GM18508 (cell line): ENCODE measurements at regions not wholly inside any gene's neighbourhood (a gene's known extent, or its start where the extent isn't known, plus 50 kb on each side); places are given as distances from the start of the nearest gene placed in this dataset.

ENCODE experiments used
- ATAC-seq: cut with Tn5 transposase; IDR thresholded peaks from one replicate; pipeline ENCODE4 v1.9.1; 2021; ENCODE audit warnings: moderate number of reproducible peaks; ENCODE audit not compliant: insufficient read depth, unreplicated experiment

- ATAC-seq: no peak
Measured at GRCh38 chr5:136924490-136924889, 559.1 kb upstream of the TRPC7 start.

GRCh38 chr5:136910625-136911024 lies 545.3 kb upstream of the TRPC7 start:
- no peak for ATAC-seq

DNA sequence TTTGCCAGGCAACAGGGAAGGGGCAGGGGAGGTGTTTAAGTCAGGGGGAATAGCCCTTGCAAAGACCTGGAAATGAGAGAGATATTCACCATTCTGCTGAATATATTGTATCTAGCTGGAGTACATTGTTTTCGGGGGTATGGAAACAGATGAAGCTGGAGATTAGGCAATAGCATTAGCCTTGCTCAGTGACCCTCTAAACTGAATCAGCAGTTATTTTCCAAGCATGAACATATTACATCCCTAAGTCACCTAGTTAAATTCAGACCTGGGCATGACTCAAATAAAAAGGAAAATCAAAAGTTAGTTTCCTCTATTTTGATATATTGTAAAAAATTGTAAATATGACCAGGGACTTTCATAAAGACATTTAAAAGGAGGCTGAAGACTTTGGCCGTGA lies 544.6 kb upstream of the TRPC7 start:
- ATAC-seq: no peak

DNA sequence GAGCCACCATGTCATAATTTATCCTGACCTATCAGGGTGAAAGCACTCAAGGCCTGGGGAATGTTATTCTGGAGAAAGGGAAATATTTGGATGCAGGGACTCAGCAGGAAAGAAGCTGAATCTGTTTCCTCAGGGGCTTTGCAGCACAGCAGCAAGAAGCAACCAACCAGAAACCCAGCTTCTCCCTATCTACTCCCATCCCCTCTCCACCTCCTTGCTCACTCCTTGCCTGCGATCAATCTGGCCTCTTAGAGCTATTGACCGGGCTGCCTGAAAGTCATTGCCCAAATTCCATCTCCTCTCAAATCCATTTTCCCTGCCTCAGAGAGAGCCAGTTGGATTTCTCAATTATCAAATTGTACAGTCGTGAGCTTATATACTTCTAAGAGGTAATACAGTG lies 542.0 kb upstream of the TRPC7 start:
- no peak for ATAC-seq

DNA sequence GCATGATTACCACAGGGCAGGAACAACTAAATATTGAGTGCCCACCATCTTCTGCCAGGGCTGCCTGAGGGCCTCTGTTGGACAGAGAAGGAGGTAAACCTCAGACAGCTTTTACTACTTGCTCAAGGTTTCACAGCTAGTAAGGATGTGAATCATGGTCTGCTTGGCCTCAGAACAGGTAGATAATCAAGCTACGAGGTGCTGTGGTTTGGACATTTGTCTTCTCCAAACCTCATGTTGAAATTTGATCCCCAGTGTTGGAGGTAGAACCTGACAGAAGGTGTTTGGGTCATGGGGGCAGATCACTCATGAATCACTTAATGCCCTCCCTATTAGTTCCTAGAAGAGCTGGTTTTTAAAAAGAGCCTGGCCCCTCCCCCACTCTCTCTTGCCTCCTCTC lies 541.2 kb upstream of the TRPC7 start:
- no peak for ATAC-seq

DNA sequence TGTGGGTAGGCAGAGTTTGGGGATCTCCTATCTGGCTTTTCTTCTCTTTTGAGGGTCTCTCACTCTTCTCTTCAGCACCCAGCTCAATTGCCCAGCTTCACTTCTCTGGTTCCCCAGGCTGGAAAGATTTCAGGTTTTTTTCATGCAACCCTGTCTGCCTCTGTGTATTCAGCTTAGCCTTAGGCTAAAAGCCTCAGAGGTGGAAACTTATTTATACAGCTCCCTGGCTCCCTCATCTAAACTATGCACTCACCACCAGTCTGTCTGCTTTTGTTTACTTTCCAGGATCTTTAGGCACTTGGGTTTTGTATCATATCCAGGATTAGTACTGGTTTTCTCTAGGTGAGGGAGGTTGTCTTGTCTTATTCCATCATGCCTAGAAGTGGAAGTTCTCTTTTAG lies 540.2 kb upstream of the TRPC7 start:
- no peak for ATAC-seq

DNA sequence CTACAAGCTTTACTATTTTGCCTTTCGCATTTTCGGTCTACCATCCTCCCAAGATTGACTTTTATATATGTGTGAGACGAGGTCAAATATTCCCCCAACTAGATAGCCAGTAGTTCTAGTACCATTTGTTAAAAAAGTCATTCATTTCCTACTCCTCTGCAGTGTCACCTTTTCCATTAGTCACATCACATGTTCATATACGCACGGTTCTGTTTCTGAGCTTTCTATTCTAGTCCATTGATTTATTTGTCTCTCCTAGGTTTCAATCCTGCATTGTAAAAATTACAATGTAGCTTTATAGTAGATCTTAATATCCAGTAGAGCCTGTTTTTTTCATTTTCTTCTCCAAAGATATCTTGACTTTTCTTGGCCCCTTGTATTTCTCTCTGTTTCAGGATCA lies 528.7 kb upstream of the TRPC7 start:
- ATAC-seq: no peak

DNA sequence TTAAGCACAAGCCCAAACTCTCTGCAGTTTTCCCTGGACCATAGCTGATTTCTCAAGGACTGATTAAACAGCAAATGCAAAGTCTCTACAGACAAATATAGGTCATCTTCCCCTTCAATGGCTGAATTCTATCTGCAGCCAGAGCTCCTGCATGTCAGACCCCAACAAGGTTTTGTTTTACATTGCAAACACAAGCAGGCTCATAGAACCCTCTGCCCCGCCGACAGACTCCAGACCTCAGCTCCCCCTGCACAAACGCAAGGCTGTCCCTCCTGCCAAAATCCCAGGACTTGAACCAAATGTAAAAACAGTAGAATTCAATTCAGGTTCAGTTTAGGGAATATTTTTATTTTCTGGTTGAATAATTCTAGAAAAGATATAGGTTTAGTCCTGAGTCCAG lies 526.7 kb upstream of the TRPC7 start:
- no peak for ATAC-seq

GRCh38 chr5:136891175-136891972 lies 526.0 kb upstream of the TRPC7 start:
- ATAC-seq: no peak

DNA sequence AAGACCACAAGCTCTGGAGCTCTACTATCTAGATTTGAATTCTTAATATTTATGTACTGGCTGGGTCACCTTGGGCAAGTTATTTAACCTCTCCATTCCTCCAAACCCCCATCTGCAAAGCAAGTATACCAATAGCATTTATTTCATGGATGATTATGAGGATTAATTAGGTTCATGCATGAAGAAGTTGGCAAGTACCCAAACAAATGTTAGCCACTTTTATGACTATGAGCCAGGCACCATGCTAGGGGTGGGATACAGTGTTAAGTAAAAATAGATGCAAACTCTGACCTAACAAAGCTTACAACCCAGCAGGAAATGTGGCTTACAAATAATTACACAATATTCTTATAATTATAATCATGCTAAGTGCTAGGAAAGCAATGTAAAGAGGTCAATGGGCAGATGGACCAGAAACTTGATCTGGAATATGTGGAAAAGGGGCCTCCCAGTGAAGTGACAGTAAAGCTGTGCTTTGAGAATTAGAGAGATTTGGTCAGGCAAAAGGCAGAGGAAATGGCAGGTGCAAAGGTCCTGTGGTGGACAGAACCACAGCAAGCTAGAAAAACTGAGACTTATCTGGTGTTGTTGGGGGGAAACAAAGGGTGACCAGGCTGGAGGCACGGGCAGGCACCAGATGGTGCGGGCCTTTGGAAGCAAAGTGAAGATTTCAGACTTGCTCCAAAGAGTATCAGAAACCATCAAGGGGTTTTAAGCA lies 525.2 kb upstream of the TRPC7 start:
- ATAC-seq: no peak

GRCh38 chr5:136886608-136887007 lies 521.3 kb upstream of the TRPC7 start:
- ATAC-seq: no peak

GRCh38 chr5:136864960-136865359 lies 499.6 kb upstream of the TRPC7 start:
- ATAC-seq: no peak

- no peak for ATAC-seq
Measured at GRCh38 chr5:136856648-136857047, 491.3 kb upstream of the TRPC7 start.

GRCh38 chr5:136853971-136854370 lies 488.6 kb upstream of the TRPC7 start:
- ATAC-seq: no peak

DNA sequence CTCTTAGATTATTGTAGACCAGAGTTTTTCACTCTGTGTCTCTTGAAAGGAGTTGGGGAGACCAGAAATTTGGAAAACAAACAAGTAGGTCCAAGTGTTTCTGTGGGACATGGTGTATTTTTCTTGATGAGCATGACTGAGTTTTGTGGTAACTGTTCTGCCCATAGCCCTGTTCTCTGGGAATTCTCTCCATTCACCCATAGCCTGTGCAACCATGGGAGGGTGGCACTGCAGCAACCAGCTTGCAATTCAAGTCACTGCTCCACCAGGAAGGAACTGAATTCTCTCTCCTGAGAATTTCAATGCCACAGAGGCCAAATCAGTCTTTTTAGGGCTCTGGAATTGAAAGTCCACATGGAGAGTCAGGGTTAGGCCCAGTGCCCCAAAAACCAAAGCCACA lies 475.3 kb upstream of the TRPC7 start:
- no peak for ATAC-seq

DNA sequence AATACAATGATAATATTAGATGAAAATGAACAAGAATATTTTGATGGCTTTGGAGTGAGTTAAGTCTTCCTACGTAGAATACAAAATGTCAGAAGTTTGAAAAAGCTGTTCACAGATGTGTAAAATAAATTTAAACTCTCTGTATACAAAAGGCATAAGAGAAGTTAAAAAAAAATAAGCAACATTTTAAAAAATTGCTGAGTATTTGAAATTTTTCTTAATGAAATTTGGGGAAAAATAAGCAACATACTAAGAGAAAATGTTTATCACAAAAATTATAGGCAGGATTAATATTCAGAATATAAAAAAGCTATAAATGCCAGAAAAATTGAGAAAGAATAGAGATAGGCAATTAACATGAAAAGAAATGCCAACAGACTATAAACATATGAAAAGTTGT lies 470.7 kb upstream of the TRPC7 start:
- no peak for ATAC-seq

DNA sequence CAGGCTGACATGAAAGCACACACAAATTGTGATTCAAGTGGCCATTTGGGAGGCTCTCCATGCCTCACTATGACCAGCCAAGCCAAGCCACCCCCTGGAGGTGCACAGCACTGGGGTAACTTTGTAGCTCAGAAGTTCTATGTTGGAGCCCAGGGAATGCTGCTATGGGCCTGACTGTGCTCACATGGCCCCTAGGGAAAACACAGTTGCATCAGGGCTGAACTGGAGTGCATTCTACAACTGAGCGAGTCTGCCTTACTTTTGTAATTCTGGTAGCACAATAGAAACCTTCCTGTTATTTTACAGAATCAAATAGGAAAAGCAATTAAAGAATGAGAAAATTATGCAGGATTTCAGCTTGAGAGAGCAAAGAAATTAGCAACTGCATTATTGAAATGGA lies 455.5 kb upstream of the TRPC7 start:
- no peak for ATAC-seq

DNA sequence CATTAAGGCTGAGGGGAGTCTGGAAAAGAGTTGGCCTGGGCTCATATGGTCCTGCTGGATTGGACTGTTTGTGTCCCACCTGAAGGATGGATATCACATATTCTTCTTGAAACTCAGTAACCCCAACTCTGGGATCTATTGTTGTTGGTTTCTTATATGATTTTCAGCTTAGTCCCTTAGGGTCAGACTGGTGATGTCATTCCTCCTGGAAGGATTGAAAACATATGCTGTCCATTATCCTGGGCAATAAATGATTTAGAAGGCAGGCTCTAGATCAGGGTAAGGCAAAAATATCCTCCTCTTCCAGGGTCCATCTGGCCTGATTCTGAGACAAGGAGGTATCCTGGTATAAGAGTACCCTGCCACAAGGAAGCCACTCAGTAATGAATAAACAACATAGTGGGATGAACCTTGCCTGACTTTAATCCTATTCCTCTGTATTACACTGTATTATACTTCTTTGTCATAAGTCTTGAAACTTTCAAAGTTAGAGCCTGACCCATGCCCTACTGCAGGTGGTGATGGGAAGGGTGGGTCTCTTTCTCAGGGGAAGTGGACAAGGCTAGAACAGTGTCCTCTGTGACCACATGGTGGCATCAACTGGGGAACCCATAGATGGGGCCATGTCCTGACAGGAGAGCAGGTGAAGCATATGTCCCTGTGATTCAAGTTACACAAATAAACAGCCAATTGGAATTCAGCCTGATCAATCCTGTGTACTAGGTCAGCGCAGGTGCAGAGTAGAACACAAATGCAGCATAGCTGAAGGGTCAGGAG lies 454.4 kb upstream of the TRPC7 start:
- ATAC-seq: no peak

- ATAC-seq: no peak
Measured at GRCh38 chr5:136816327-136816726, 451.0 kb upstream of the TRPC7 start.

GRCh38 chr5:136814619-136815378 lies 449.5 kb upstream of the TRPC7 start:
- ATAC-seq: no peak
